Suprapubic skin (tissue), 4 donors: ENCODE measurements at regions not wholly inside any gene's neighbourhood (a gene's known extent, or its start where the extent isn't known, plus 50 kb on each side); places are given as distances from the start of the nearest gene placed in this dataset.

Experiments used
- DNase-seq, 2 donors: peaks; one replicate each; pipeline ENCODE4 v3.0.0-alpha.2; 2019; ENCODE audit warnings: low spot score in 2 of 2
- H3K27ac ChIP-seq: fragments of 200-600 bp; sonication (generic); one replicate; pipeline ENCODE4 v1.5.1; 2019
- H3K27me3 ChIP-seq: fragments of 200-600 bp; sonication (generic); one replicate; pipeline ENCODE4 v1.5.1; 2019
- H3K36me3 ChIP-seq: fragments of 200-600 bp; sonication (generic); one replicate; pipeline ENCODE4 v1.5.1; 2019
- H3K4me1 ChIP-seq: fragments of 200-600 bp; sonication (generic); one replicate; pipeline ENCODE4 v1.5.1; 2019
- H3K4me3 ChIP-seq: fragments of 200-600 bp; sonication (generic); one replicate; pipeline ENCODE4 v1.5.1; 2019; ENCODE audit warnings: mild to moderate bottlenecking
- H3K9me3 ChIP-seq: fragments of 200-600 bp; sonication (generic); one replicate; pipeline ENCODE4 v1.5.1; 2019
- EP300 ChIP-seq: sonication (generic); formaldehyde crosslinking; IDR thresholded peaks from one replicate; pipeline ENCODE4 v1.6.1; 2017; ENCODE audit warnings: antibody characterized with exemption
- POLR2A ChIP-seq, 2 donors: fragments of 450-650 bp; IDR thresholded peaks; one replicate each; pipeline ENCODE4 v1.6.1; 2017; ENCODE audit warnings: antibody characterized with exemption in 2 of 2, mild to moderate bottlenecking in 2 of 2, moderate library complexity in 2 of 2
- POLR2AphosphoS5 ChIP-seq, 3 donors: sonication (generic); formaldehyde crosslinking; IDR thresholded peaks; one replicate each; pipeline ENCODE4 v1.6.1; 2017; ENCODE audit warnings: antibody characterized with exemption in 3 of 3
- WGBS: methylation state at CpG from one replicate; pipeline ENCODE4 v1.1.5; 2018; 5-methylcytosine and 5-hydroxymethylcytosine counted together
- TF ChIP-seq, protein P1 (sequence below), 2 donors: fragments of 200-600 bp in 1 of 2; fragments of 450-650 bp in 1 of 2; sonication (generic) in 1 of 2; IDR thresholded peaks; one replicate each; pipeline ENCODE4 v1.5.1; 2016 to 2019; ENCODE audit warnings: antibody characterized with exemption in 2 of 2, mild to moderate bottlenecking in 1 of 2, moderate library complexity in 1 of 2

DNA sequence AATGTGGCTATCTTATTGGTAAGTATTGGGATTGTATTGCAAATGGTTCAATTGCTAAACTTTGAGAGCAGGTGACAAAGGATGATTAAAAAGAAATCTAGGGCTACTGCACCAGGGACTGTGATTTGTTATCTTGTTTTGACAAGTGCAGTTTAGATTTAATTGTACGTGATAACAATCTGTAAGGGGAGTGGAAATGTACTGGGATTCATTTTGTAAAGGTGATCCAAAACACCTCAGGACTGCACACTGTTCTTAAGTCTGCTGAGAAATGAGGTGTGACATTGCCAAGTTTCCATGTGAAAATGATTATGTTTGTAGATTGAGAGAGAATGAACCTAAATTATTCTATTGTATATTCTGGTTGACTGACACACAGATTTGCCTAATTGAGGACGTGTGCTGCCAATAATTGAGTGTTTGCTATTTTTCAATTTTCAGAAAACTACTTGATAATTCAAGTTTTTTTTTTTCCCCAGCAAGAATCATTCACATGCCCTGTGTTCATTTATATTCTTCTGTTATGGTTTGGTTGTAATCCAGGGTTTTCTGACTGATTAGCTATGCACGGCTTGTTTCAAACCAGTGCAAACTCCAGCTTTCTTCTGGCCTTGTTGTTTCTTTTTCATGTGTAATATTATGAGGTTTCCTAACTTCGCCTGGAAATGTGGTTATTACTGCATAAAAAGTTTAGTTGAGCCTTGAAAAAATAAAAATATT, 308.0 kb downstream of the OLFM4 start:
- H3K36me3 ChIP-seq, result no peaks in the 10 kb centered on the region
- H3K4me3 ChIP-seq, result no peak overlapping the region
- no peak overlapping the region for H3K27ac ChIP-seq
- 27% methylated on average over 4 of the region's 4 CpGs for WGBS
- no peak for TF ChIP-seq POLR2A (IDR thresholded peaks at IDR 0.05)
- TF ChIP-seq, protein P1, sequence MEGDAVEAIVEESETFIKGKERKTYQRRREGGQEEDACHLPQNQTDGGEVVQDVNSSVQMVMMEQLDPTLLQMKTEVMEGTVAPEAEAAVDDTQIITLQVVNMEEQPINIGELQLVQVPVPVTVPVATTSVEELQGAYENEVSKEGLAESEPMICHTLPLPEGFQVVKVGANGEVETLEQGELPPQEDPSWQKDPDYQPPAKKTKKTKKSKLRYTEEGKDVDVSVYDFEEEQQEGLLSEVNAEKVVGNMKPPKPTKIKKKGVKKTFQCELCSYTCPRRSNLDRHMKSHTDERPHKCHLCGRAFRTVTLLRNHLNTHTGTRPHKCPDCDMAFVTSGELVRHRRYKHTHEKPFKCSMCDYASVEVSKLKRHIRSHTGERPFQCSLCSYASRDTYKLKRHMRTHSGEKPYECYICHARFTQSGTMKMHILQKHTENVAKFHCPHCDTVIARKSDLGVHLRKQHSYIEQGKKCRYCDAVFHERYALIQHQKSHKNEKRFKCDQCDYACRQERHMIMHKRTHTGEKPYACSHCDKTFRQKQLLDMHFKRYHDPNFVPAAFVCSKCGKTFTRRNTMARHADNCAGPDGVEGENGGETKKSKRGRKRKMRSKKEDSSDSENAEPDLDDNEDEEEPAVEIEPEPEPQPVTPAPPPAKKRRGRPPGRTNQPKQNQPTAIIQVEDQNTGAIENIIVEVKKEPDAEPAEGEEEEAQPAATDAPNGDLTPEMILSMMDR (IDR thresholded peaks at IDR 0.05), result no peak
- TF ChIP-seq POLR2AphosphoS5 (IDR thresholded peaks at IDR 0.05), result no peak
- no peak for TF ChIP-seq EP300
- H3K27me3 ChIP-seq, result no peaks in the 10 kb centered on the region
- no peak for DNase-seq
- no peaks in the 10 kb centered on the region for H3K4me1 ChIP-seq
- no peaks in the 10 kb centered on the region for H3K9me3 ChIP-seq

DNA sequence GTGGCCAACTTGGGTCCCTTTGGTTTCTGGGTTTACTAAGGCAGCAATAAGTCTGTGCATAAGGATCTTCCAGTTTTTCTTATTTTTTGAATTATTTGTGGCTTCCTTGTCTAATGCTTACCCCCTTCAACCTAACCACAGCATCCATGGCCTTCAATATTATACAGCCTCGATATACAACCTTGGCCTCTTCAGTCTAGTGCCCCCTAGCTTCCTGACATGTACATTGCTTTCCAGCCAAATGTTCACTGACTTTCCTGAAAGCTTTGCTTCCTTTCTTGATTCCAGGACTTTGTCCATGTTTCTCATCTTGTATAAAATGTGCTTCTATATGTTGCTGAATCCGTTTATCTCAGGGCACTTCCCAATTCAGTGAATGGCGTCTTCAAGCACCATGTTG, 310.1 kb downstream of the OLFM4 start:
- H3K27ac ChIP-seq, result no peak overlapping the region
- no peak for DNase-seq
- no peaks in the 10 kb centered on the region for H3K36me3 ChIP-seq
- H3K4me1 ChIP-seq, result no peaks in the 10 kb centered on the region
- TF ChIP-seq, protein P1 (IDR thresholded peaks at IDR 0.05), result no peak
- TF ChIP-seq POLR2AphosphoS5 (IDR thresholded peaks at IDR 0.05) (no peak), POLR2A (IDR thresholded peaks at IDR 0.05) (no peak), EP300 (no peak)
- 86% methylated on average over 3 of the region's 3 CpGs for WGBS
- H3K4me3 ChIP-seq, result no peak overlapping the region
- no peaks in the 10 kb centered on the region for H3K27me3 ChIP-seq
- no peaks in the 10 kb centered on the region for H3K9me3 ChIP-seq

DNA sequence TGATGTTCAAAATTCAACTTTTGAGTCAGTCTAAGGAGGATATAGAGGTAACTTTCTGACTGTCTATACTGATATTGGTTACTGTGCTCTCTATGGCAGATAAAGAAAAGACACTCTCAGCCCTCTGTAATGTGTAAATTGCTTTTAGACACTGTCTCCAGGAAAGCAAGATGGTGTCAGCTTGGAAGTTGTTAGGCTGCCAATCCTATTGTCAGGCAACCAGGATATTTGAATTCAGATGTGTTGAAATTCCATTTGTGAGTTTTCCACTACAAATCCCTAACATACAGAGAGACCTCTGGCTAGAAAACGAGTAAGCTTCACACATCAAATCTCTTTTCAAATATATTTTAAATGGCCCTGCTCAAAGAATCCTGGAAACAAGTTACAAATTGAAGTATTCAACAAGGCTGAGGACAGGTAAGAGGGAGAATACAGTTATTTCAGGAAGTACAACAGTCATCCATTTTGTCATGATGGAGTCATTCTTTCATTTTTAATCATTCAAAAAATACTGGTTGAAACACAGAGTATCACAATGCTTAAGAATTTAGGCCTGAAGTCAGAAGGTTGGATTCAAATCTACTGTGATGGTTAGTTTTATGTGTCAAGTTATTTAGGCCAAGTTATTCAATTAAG, 312.0 kb downstream of the OLFM4 start:
- TF ChIP-seq EP300 (no peak), POLR2A (IDR thresholded peaks at IDR 0.05) (no peak), POLR2AphosphoS5 (IDR thresholded peaks at IDR 0.05) (no peak)
- TF ChIP-seq, protein P1 (IDR thresholded peaks at IDR 0.05), result no peak
- H3K9me3 ChIP-seq, result no peaks in the 10 kb centered on the region
- H3K36me3 ChIP-seq, result no peaks in the 10 kb centered on the region
- DNase-seq, result no peak
- no peaks in the 10 kb centered on the region for H3K4me1 ChIP-seq
- no peak overlapping the region for H3K27ac ChIP-seq
- WGBS, result 80% methylated on average over 1 of the region's 1 CpG
- H3K27me3 ChIP-seq, result no peaks in the 10 kb centered on the region
- no peak overlapping the region for H3K4me3 ChIP-seq

DNA sequence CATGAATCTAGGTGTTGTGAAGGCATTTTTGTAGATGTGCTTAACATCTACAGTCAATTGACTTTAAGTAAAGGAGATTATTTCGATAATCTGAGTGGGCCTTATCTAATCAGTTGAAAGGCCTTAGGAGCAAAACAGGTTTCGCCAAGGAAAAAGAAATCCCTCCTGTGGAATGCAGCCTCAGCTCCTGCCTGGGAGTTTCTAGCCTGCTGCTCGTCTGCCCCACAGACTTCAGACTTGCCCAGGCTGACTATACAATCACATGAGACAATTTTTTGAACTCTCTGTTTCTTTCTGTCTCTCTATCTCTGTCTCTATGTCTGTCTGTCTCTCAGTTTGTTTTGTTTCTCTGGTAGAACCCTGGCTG, 312.5 kb downstream of the OLFM4 start:
- H3K4me1 ChIP-seq, result no peaks in the 10 kb centered on the region
- no peaks in the 10 kb centered on the region for H3K9me3 ChIP-seq
- no peak for DNase-seq
- TF ChIP-seq, protein P1 (IDR thresholded peaks at IDR 0.05), result no peak
- TF ChIP-seq POLR2A (IDR thresholded peaks at IDR 0.05) (no peak), EP300 (no peak), POLR2AphosphoS5 (IDR thresholded peaks at IDR 0.05) (no peak)
- no peaks in the 10 kb centered on the region for H3K36me3 ChIP-seq
- no peak overlapping the region for H3K4me3 ChIP-seq
- no peaks in the 10 kb centered on the region for H3K27me3 ChIP-seq
- 77% methylated on average over 3 of the region's 3 CpGs for WGBS
- H3K27ac ChIP-seq, result no peak overlapping the region

DNA sequence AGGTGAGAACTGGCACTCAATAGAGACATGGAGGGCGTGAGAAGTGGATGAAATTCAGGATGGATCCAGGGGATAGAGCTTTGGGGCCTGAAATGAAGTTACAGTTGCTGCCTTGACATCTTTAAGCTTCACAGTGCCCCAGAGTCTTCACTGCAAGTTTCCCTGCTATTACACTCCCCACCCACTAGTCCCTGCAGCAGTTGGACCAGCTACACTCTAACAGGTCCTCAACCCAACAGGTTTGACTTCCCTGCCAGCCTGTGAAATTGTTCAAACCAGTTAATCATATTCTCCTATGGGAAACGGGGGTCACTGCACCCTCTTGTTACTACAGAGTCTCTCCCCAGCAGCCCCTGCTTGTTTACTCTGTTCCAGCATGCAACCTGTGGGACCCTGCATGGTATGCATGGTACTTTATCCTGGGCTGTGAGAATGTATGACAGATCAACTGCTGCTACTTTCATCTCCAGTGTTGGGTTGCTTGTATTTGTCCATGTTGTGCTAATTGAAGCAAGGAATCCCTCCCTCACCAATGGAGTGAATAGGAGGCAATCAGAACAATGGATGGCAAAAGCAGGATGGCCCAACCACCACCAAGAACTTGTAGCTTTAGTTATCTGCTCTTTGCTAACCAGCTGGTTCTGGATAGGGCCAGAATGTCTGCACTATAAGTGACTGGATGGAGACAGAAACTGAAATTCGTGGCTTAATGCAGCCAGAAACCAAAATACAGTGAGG, 314.2 kb downstream of the OLFM4 start:
- WGBS, result 61% methylated on average over 3 of the region's 3 CpGs
- Histone ChIP-seq H3K36me3 (no peaks in the 10 kb centered on the region), H3K4me1 (no peaks in the 10 kb centered on the region), H3K27me3 (no peaks in the 10 kb centered on the region), H3K9me3 (no peaks in the 10 kb centered on the region), H3K4me3 (no peak overlapping the region), H3K27ac (no peak overlapping the region)
- TF ChIP-seq POLR2AphosphoS5 (IDR thresholded peaks at IDR 0.05), result no peak
- TF ChIP-seq EP300, result no peak
- TF ChIP-seq, protein P1 (IDR thresholded peaks at IDR 0.05), result no peak
- TF ChIP-seq POLR2A (IDR thresholded peaks at IDR 0.05), result no peak
- no peak for DNase-seq
